Esophagus squamous epithelium (tissue), 4 donors: ENCODE measurements at regions not wholly inside any gene's neighbourhood (a gene's known extent, or its start where the extent isn't known, plus 50 kb on each side); places are given as distances from the start of the nearest gene placed in this dataset.

Experiments
- CTCF ChIP-seq, 6 experiments: fragments of 450-650 bp in 4 of 6; fragments of 200-600 bp in 2 of 6; sonication (generic) in 2 of 6; IDR thresholded peaks; one replicate each; pipeline ENCODE4 v1.5.1; 2016 to 2019; ENCODE audit warnings: antibody characterized with exemption in 6 of 6, mild to moderate bottlenecking in 4 of 6, moderate library complexity in 4 of 6
- POLR2A ChIP-seq, 4 donors: fragments of 450-650 bp; IDR thresholded peaks; one replicate each; pipeline ENCODE4 v1.6.1; 2017; ENCODE audit warnings: antibody characterized with exemption in 4 of 4, mild to moderate bottlenecking in 4 of 4, moderate library complexity in 3 of 4

- no peak for TF ChIP-seq CTCF (IDR thresholded peaks at IDR 0.05)
- no peak for TF ChIP-seq POLR2A (IDR thresholded peaks at IDR 0.05)
Observed at GRCh38 chr6:54680531-54680930, 166.0 kb upstream of the FAM83B start.
